ENCODE measurements at regions not wholly inside any gene's neighbourhood (a gene's known extent, or its start where the extent isn't known, plus 50 kb on each side); places are given as distances from the start of the nearest gene placed in this dataset.

GRCh38 chr2:145230546-145230945 lies 710.6 kb upstream of the ZEB2 start:
- no peak for TF ChIP-seq CTCF (IDR thresholded peaks at IDR 0.05)
- no peak for TF ChIP-seq POLR2A (IDR thresholded peaks at IDR 0.05)

Measured in sigmoid colon (tissue), 3 donors.